ENCODE measurements at regions not wholly inside any gene's neighbourhood (a gene's known extent, or its start where the extent isn't known, plus 50 kb on each side); places are given as distances from the start of the nearest gene placed in this dataset.
"Not testable (repeated sequence)": the region's sequence is repeated elsewhere in the genome, so short reads cannot be mapped to it uniquely, and the experiment has no call there.

DNA sequence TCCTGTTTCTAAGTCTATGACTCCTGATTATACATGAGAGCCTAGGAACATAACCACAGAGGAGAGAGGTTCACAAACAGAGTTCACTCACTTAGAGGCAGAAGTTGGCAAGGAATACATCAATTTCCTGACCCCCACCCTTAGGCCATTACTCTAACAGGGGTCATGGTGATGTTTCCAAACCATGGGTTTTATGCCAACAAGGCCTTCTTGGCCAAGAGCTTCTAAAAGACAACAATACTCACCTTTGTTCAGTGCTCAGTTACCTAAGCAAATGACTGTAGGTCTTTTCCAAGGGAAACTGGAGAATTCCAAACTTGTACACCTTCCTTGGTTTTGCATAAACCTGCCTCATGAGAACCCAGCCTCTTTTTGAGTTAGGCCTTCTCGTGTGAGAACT lies 52.6 kb downstream of the ERICH4 start:
- FAIRE-seq (no peak), DNase-seq (ENCODE audit: extremely low spot score, insufficient read length, low read depth) (no peak)

- FAIRE-seq (no peak), DNase-seq (ENCODE audit: extremely low spot score, insufficient read length, low read depth) (no peak)
Observed at GRCh38 chr19:41499899-41500298, 56.9 kb downstream of the ERICH4 start.

DNA sequence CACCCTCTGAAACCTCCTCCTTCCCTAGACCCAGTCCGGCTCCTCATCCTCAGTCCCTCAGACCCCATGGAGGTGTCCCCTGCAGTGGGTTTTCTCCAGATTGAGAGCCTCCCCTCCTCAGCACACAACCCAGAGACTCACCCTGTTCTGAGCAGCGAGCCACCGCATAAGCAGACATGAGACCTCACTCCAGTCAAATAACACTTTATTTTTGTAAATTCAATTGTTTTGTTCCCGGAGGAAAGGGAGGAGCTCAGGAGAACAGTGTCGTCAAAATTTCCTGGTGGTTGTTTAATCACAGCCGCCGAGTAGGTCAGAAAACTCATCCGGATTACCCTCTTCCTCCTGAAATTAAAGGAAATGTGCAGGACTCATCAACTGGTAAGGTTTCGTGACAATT lies 57.5 kb downstream of the ERICH4 start:
- FAIRE-seq: no peak
- DNase-seq (ENCODE audit: extremely low spot score, insufficient read length, low read depth): no peak

- FAIRE-seq: no peak
- DNase-seq (ENCODE audit: extremely low spot score, insufficient read length, low read depth): no peak
Observed at GRCh38 chr19:41501854-41502253, 58.9 kb downstream of the ERICH4 start.

DNA sequence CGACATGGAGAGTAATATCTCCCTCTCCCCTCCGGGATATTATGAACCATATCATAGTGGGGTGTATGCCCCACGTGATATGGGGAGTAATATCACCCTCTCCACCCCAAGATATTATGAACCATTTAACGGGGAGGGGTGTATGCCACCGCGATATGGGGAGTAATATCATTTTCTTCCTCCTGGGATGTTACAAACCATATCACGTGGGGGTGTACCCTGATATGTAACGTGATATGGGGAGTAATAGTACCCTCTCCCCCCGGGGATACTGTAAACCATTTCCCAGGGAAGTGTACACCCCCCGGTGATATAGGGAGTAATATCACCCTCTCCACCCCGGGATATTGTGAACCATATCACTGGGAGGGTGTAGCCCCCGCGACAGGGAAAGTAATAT lies 62.1 kb downstream of the ERICH4 start:
- no peak for DNase-seq (ENCODE audit: extremely low spot score, insufficient read length, low read depth)
- FAIRE-seq: no peak

- FAIRE-seq (no peak), DNase-seq (ENCODE audit: extremely low spot score, insufficient read length, low read depth) (no peak)
Observed at GRCh38 chr19:41510484-41510883, 65.5 kb upstream of the CEACAM21 start.

DNA sequence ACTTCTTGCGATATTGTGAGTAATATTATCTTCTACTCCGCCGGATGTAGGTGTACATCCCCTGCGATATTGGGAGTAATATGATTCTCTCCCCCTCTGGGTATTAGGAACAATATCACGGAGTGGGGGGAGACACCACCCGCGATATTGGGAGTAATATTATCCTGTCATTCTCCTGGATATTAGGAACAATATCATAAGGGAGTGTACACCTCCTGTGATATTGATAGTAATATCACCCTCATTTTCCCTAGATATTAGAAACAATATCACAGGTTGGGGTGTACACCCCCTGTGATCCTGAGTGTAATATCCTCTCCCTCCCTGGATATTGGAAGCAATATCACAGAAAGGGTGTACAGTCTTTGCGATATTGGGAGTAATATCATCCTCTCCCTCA lies 64.3 kb upstream of the CEACAM21 start:
- no peak for DNase-seq (ENCODE audit: extremely low spot score, insufficient read length, low read depth)
- no peak for FAIRE-seq

- FAIRE-seq (no peak), DNase-seq (ENCODE audit: extremely low spot score, insufficient read length, low read depth) (no peak)
Observed at GRCh38 chr19:41515015-41515652, 60.8 kb upstream of the CEACAM21 start.

GRCh38 chr19:41516292-41517171 lies 59.4 kb upstream of the CEACAM21 start:
- peak; percentile 74 for FAIRE-seq
- not testable (repeated sequence) for DNase-seq (ENCODE audit: extremely low spot score, insufficient read length, low read depth)

GRCh38 chr19:41518141-41518540 lies 57.8 kb upstream of the CEACAM21 start:
- no peak for FAIRE-seq
- DNase-seq (ENCODE audit: extremely low spot score, insufficient read length, low read depth): no peak

DNA sequence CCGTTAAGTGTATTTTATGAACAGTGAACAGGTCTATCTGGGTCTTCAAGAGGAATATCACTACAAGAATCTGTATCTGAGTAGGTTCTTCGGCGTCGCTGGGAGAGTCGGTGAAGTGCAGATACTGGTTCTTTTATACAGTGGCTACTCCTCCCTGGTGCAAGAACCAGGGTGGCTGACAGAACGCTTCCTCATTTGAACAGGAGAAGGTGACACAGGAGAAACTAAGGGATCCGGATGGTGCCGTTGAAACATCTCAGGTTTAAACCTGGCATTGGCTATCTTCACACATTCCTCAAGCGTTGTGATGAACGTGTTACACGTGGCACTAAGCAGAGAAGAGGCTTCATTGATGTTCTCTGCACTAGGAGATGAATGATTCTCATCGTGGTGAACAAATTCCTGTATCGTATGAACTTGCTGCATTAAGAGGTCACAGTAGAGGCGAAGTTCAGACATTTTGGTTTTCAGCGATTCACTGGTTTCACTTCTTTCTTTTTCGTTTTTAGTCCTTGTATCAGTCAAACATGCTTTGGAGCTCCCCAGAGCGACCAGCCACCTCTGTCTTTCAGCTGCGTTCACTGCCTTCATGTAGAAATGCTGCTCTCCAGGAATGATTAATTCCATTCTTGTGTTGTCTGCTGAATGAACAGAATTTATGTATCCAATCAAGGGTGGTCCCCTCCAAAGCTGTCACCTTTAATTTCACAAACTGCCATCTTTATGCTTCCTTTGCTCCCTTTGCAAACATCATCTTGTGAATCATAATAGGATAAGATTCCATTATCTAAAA lies 54.6 kb upstream of the CEACAM21 start:
- not testable (repeated sequence) for DNase-seq (ENCODE audit: extremely low spot score, insufficient read length, low read depth)
- FAIRE-seq: peak; percentile 97

GRCh38 chr19:41521931-41522555 lies 53.9 kb upstream of the CEACAM21 start:
- no peak for DNase-seq (ENCODE audit: extremely low spot score, insufficient read length, low read depth)
- peak; percentile 76 for FAIRE-seq

- FAIRE-seq: no peak
- no peak for DNase-seq (ENCODE audit: extremely low spot score, insufficient read length, low read depth)
Observed at GRCh38 chr19:41525989-41526388, 50.0 kb upstream of the CEACAM21 start.
